Chondrocyte (in vitro differentiated cells): ENCODE measurements at regions not wholly inside any gene's neighbourhood (a gene's known extent, or its start where the extent isn't known, plus 50 kb on each side); places are given as distances from the start of the nearest gene placed in this dataset.

Source experiments
- DNase-seq: peaks from one replicate; pipeline ENCODE4 v3.0.0; 2021; ENCODE audit warnings: mixed read lengths, low spot score
- H3K27ac Mint-ChIP-seq: one replicate; pipeline ENCODE4 v1.8.0; 2021; ENCODE audit warnings: mild to moderate bottlenecking, moderate library complexity, mixed read lengths; ENCODE audit not compliant: unreplicated experiment
- H3K27me3 Mint-ChIP-seq: 2 replicates; pipeline ENCODE4 v1.8.0; 2021; ENCODE audit warnings: low read depth, mixed read lengths
- H3K36me3 Mint-ChIP-seq: 2 replicates; pipeline ENCODE4 v1.8.0; 2021; ENCODE audit warnings: low read depth, mixed read lengths
- H3K4me1 Mint-ChIP-seq: 2 replicates; pipeline ENCODE4 v1.8.0; 2021; ENCODE audit warnings: low read depth, mild to moderate bottlenecking, mixed read lengths
- H3K4me3 Mint-ChIP-seq: one replicate; pipeline ENCODE4 v1.8.0; 2021; ENCODE audit warnings: mild to moderate bottlenecking, moderate library complexity, mixed read lengths; ENCODE audit not compliant: unreplicated experiment
- H3K9me3 Mint-ChIP-seq: 2 replicates; pipeline ENCODE4 v1.8.0; 2021; ENCODE audit warnings: low read depth, mixed read lengths
- TF ChIP-seq, protein P1 (sequence below): fragments of 200-600 bp; sonication (generic); IDR thresholded peaks from 2 replicates; pipeline ENCODE4 v1.5.0; 2021; ENCODE audit warnings: antibody characterized with exemption, mild to moderate bottlenecking, moderate library complexity

DNA sequence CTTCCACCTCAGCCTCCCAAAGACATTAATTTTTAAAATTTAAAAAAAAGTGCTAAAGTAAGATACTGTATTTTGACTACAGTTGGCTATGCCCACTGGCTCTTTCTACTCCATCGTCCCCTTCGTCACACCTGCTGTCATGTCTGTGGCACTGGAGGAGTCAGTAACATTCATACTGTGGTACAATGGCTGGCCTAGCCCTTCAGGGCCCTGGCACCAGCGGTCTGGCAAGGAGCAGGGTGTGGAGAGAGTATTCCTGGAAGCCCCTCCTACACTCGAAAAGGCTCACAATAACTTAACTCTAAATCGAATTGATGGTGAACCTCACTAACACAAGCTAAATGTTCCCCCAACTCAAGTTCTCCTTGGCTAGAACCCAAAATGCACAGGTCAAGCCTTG, 89.7 kb upstream of the RASGRF1 start:
- Mint-ChIP-seq H3K9me3 (peaks cover 5% of the 10 kb centered on the region), H3K4me1 (peaks cover 10% of the 10 kb centered on the region), H3K36me3 (peaks cover 2% of the 10 kb centered on the region), H3K27ac (no peak overlapping the region), H3K27me3 (peaks cover 7% of the 10 kb centered on the region), H3K4me3 (no peak overlapping the region)
- TF ChIP-seq, protein P1, sequence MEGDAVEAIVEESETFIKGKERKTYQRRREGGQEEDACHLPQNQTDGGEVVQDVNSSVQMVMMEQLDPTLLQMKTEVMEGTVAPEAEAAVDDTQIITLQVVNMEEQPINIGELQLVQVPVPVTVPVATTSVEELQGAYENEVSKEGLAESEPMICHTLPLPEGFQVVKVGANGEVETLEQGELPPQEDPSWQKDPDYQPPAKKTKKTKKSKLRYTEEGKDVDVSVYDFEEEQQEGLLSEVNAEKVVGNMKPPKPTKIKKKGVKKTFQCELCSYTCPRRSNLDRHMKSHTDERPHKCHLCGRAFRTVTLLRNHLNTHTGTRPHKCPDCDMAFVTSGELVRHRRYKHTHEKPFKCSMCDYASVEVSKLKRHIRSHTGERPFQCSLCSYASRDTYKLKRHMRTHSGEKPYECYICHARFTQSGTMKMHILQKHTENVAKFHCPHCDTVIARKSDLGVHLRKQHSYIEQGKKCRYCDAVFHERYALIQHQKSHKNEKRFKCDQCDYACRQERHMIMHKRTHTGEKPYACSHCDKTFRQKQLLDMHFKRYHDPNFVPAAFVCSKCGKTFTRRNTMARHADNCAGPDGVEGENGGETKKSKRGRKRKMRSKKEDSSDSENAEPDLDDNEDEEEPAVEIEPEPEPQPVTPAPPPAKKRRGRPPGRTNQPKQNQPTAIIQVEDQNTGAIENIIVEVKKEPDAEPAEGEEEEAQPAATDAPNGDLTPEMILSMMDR: no peak
- DNase-seq: no peak

GRCh38 chr15:79179597-79179996, 89.0 kb upstream of the RASGRF1 start:
- Mint-ChIP-seq H3K4me1 (peaks cover 10% of the 10 kb centered on the region), H3K4me3 (no peak overlapping the region), H3K27ac (no peak overlapping the region), H3K36me3 (peaks cover 2% of the 10 kb centered on the region), H3K9me3 (peaks cover 5% of the 10 kb centered on the region), H3K27me3 (peaks cover 7% of the 10 kb centered on the region)
- TF ChIP-seq, protein P1: no peak
- no peak for DNase-seq

DNA sequence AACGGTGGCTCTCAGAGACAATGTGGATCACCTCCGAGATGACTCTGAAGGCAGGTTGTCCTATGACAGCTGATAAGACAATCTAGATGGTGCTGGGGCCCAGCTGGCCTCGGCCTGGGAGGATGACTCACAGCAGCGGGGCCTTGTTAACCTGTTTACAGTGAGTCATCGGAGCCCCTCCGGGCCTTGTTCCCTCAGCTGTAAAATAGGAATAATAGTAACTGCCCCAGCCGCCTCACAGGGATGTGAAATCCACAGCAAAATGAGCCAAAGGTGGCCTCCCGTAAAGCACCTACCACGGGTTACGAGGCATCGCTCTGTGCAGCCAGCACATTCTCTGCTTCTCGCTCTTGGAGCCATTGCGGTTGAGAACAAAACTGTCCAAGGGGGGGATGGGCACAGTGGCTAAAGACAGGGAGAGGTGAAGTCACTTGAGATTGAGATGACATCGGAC, 88.6 kb upstream of the RASGRF1 start:
- Mint-ChIP-seq H3K4me3 (no peak overlapping the region), H3K27ac (no peak overlapping the region), H3K9me3 (peaks cover 5% of the 10 kb centered on the region), H3K27me3 (peaks cover 7% of the 10 kb centered on the region), H3K4me1 (peaks cover 10% of the 10 kb centered on the region), H3K36me3 (peaks cover 2% of the 10 kb centered on the region)
- TF ChIP-seq, protein P1: no peak
- no peak for DNase-seq

- Mint-ChIP-seq H3K9me3 (peaks cover 5% of the 10 kb centered on the region), H3K36me3 (peaks cover 2% of the 10 kb centered on the region), H3K4me3 (no peak overlapping the region), H3K27me3 (peaks cover 7% of the 10 kb centered on the region), H3K4me1 (peaks cover 10% of the 10 kb centered on the region), H3K27ac (no peak overlapping the region)
- DNase-seq: no peak
- TF ChIP-seq, protein P1: no peak
These were observed 88.0 kb upstream of the RASGRF1 start for GRCh38 chr15:79178594-79178993.

GRCh38 chr15:79176151-79176550, 85.6 kb upstream of the RASGRF1 start:
- Mint-ChIP-seq H3K9me3 (peaks cover 5% of the 10 kb centered on the region), H3K4me3 (no peak overlapping the region), H3K36me3 (peaks cover 2% of the 10 kb centered on the region), H3K4me1 (peaks cover 16% of the 10 kb centered on the region), H3K27me3 (peaks cover 6% of the 10 kb centered on the region), H3K27ac (no peak overlapping the region)
- DNase-seq: no peak
- TF ChIP-seq, protein P1: no peak
